ENCODE measurements at regions not wholly inside any gene's neighbourhood (a gene's known extent, or its start where the extent isn't known, plus 50 kb on each side); places are given as distances from the start of the nearest gene placed in this dataset.

- no peak for DNase-seq
These were observed 209.3 kb upstream of the CST7 start for GRCh38 chr20:24739746-24740145.

GRCh38 chr20:24741493-24742072 lies 207.5 kb upstream of the CST7 start:
- no peak for DNase-seq

GRCh38 chr20:24742436-24742835 lies 206.6 kb upstream of the CST7 start:
- no peak for DNase-seq

DNA sequence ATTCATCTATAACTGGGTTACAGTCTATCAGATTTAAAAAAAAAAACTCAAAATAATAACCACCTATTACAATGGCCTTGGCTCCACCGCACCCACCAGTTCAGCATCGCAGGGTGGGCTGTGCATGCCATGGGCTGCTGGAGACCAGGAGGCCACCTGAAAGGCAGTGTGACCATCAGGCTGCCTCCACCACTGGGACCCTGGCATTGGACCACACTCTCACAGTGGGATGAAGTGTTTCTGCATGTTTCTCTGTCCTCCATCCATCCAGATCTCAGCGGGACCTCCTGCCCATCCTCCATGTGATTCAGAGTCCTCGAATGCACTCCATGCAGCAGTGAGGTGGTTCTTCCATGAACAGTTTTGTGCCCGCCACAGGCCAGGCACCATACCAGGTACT lies 206.1 kb upstream of the CST7 start:
- DNase-seq, result no peak

- no peak for DNase-seq
These were observed 205.4 kb upstream of the CST7 start for GRCh38 chr20:24743641-24744040.

- DNase-seq, result no peak
These were observed 204.3 kb upstream of the CST7 start for GRCh38 chr20:24744747-24745146.

DNA sequence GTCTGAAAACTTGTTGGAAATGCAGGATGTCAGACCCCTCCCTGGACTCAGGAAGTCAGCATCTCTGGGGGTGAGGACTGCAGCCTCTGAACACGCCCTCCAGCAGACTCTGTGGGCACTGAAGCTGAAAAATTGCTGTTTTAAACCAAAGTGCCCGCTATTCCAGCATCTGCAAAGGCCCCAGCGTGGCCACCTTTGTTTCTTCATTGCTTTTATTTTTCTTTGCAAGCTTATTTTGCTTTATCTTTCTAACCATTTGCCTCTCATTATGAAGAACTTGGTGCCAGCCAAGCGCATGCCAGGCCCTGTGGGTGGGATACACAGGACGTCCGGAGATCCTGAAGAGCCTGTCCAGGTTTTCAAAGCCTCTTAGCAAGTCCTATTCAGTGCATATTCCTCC lies 203.9 kb upstream of the CST7 start:
- DNase-seq, result no peak

- no peak for DNase-seq
These were observed 203.3 kb upstream of the CST7 start for GRCh38 chr20:24745617-24746350.

GRCh38 chr20:24746351-24746685 lies 202.8 kb upstream of the CST7 start:
- DNase-seq, result no peak

DNA sequence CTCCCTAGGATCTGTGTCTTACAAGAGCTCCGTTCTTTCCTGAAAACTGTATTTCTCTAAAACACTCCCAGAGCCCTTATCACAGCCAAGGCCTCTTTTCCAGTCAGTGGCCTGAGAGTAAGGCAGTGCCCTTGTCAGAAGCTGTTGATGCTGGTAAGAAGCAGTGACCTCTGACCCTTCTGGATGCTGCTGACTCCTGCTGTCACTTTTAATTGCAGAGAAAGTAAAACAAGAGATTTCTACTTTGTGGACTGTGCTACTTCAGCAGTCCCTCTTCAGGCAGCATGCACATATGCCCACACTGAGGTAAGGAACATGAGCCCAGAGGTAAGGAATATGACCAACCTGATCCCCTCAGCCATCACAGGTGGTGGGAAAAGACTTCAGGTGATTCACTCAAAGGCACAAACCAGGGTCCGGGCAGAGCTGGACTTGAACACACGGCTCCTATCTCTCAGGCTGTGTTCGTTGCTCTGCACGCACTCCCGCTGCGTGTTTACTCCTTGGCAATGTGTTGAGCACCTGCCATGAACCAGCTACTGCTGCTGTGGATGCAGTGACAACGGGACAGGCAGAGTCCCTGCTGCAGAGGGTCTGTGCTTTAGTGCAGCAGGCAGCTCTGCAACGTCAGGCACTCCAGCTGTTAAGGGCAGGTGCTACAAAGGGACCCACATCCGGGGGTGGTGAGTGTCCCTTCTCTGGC lies 201.9 kb upstream of the CST7 start:
- DNase-seq, result peak; percentile 8

DNA sequence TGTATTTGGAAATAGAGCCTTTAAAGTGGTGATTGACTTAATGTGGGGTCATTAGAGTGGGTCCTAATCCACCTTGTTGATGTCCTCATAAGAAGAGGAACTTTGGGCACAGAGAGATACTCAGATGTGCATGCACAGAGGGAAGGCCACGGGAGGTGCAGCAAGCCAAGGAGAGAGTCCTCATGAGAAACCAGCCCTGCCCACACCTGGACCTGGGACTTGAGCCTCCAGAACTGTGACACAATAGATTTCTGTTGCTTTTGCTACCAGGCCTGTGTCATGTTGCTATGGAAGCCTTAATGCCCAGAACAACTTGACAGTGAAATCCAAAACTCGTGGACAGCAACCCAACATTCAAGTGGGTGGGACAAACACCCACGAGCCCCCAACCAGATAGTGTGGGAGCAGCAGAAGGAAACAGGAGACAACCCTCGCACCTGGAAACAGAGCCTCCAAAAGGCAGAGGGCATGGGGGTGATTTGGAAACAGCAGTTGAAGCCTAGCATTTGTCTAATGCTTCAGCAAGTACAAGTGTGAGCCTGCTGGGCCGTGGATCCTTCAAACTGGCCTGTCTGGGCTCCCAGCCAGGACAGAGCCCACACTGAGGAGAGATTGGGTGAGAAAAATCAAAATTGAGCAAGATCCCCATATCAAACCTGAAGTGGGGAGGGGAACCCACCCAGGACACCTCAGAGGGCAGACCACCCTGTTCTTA lies 201.0 kb upstream of the CST7 start:
- DNase-seq, result no peak

DNA sequence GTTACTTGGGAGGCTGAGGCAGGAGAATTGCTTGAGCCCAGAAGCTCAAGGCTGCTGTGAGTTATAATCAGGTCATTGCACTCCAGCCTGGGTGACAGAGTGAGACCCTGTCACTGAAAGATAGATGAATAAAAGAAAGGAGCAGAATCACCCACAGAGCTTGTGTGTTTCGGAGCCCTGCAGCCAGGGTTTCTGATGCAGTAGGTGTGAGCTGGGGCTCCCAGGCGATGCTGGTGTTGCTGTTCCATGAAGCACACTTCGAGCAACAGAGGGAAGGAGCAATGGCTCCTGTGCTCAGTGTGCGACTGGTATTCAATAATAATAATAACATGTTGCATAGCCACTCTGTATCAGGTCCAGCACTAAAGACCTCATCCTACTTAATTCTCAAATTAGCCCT lies 197.5 kb upstream of the CST7 start:
- DNase-seq, result no peak

GRCh38 chr20:24752612-24753011 lies 196.5 kb upstream of the CST7 start:
- no peak for DNase-seq

DNA sequence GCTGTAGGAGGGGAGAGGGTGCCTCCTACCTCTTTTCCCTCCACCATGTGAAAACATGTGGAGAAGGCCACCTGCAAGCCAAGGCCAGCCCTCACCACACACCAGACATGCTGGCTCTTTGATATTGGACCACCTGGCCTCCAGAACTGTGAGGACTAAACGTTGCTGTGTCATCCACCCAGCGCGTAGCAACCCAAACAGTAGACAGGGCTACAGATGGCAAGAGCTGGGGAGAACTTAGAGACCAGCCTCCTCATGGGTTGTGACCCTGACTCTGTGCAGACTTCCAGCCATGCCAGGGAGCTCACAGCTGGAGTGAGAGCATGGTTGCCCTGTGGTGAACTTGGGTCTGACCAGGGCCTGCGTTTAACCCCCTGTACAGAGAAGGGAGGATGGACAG lies 195.9 kb upstream of the CST7 start:
- no peak for DNase-seq

GRCh38 chr20:24754691-24755090 lies 194.4 kb upstream of the CST7 start:
- DNase-seq, result no peak

DNA sequence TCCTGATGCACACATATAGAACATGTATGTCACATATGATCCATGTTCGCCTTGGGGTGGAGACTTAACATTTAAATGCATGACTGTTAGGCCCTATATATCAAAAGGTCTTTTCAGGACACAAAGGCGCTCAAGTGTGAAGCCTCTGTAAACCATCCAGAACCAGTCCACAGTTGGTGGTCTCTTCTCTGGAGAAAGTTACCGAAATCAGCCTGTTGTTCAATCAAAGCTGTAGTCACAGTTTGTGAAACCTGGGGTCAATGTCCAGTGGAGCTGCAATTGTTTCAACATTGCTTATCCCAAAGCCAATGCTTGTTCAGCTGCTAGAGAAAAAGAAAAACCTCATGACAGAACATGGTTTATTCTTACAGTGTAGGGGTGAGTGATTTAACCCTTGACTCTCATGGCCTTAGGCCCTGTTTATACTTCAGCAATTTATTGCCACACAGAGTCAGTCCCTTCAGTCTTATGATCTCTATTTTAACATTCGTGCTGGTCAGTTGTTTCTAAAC lies 193.6 kb upstream of the CST7 start:
- no peak for DNase-seq

- no peak for DNase-seq
These were observed 192.6 kb upstream of the CST7 start for GRCh38 chr20:24756292-24757025.

DNA sequence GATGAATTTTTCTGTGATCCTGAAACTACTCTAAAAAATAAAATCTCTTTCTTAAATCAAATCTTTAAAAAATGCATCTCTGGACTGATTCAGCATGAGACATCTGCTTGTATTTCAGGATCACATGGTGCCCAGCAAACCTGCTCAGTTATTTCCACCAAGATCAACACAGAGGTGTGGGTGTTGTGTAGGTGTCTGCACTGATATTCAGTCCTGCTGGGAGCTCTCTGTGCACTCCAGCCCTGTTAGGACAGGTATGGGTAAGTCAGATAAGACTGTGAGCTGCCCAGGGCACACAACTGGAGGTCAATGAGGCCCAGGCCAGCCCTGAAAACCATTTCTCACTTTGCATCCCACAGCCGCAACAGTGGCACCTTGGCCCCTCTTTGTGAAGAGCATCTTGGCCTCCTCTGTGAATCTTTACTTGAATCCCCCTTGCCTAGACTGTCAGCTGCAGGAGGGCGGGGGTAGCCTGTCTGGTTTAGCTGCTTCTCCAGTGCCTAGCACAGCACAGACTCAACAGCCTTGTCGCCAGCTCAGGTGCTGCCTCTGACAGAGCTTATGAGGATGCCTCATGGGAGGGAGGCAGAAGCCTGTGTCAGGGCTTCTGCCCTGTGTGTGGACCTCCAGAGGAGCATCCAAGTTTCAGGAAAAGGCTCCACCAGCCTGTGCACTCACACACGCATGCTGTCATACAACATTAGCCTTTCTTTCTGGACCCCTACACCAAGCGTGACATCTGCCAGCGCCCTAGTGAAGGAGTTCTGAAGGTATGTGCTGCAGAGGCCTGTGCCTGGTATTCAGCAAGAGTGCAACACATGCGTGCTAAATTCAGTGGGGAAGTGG lies 187.6 kb upstream of the CST7 start:
- DNase-seq, result no peak

- no peak for DNase-seq
These were observed 186.7 kb upstream of the CST7 start for GRCh38 chr20:24762371-24762770.

DNA sequence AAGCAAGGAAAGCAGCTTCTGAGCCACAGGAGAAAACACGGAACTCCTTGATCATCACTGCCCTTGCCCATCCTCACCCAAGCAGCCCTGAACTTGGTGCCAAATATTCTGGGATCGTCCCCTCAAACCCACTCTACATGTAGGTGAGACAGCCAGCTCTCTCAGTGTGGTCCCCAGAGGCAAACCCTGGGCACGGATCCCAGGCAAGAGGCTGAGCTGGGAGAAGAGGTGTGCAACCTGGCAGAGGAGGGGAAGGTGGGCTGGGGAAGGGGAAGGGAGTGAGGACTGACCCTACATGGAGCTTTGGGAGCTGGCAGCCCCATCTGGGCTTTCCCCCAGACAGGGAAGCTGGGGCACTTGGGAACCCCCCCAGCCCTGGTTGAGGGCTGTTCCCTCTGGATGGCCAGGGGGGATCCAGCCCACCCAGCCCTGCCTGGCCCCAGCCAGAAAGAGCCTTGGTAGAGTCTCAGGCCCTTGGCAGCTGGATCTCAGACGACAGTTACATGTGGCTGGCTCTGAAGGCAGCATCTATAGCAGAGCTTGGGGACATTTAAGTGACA lies 186.2 kb upstream of the CST7 start:
- DNase-seq, result no peak

DNA sequence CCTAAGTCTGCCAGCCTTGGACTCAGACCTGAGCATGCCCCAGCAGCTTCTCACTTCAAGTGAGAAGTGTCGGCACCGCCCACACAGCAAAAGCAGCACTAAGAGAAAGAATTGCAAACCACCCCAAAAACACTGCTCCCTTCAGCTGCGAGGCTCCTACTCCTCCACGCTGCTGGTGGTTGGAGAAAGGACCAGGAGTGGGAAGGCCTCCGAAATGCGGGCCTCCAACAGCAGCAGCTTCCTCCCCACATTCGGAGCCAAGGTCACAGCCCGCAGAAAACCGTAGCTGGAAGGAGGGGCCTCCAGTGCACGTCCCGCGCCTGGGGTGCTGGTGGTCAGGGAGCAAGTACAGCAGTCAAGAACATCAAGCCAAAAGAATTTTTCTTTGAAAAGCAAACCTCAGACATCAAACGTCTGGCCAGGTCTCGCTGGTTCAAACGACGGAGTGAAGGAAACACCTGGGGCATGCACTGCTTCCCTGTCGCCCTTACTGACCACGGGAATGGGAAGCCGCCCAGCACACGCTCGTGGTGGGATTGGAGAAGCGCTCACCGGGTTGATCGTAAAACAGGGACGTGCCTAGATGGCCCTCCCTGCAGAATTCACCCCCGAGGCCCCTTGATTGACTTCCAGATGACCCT lies 185.6 kb upstream of the CST7 start:
- DNase-seq, result no peak

Data from NCI-H1694 (cell line).